GM12875 (cell line): ENCODE measurements at regions not wholly inside any gene's neighbourhood (a gene's known extent, or its start where the extent isn't known, plus 50 kb on each side); places are given as distances from the start of the nearest gene placed in this dataset.
"Not testable (repeated sequence)": the region's sequence is repeated elsewhere in the genome, so short reads cannot be mapped to it uniquely, and the experiment has no call there.

Source experiments
- H3K4me3 ChIP-seq: one replicate; pipeline ENCODE4 v1.5.1; 2011; ENCODE audit warnings: low read depth, low read length, control low read depth
- CTCF ChIP-seq: IDR thresholded peaks from 2 replicates; pipeline ENCODE4 v1.5.1; 2011; ENCODE audit warnings: low read depth, mild to moderate bottlenecking, control low read depth, inconsistent platforms, low read length, moderate library complexity, borderline replicate concordance; ENCODE audit not compliant: insufficient read depth

- no peak for TF ChIP-seq CTCF
- no peak overlapping the region for H3K4me3 ChIP-seq
Observed at GRCh38 chr3:137148917-137149316, 191.1 kb downstream of the IL20RB start.

- H3K4me3 ChIP-seq = no peak overlapping the region
- TF ChIP-seq CTCF = no peak
Observed at GRCh38 chr3:137150825-137151224, 193.0 kb downstream of the IL20RB start.

- H3K4me3 ChIP-seq = not testable (repeated sequence)
Observed at GRCh38 chr3:137153046-137153445, 195.3 kb downstream of the IL20RB start.

GRCh38 chr3:137163241-137163871 is 205.6 kb downstream of the IL20RB start:
- no peak for TF ChIP-seq CTCF
- no peak overlapping the region for H3K4me3 ChIP-seq

GRCh38 chr3:137163958-137164357 is 206.2 kb downstream of the IL20RB start:
- TF ChIP-seq CTCF = no peak
- H3K4me3 ChIP-seq = no peak overlapping the region

- no peak for TF ChIP-seq CTCF
- H3K4me3 ChIP-seq = no peak overlapping the region
Observed at GRCh38 chr3:137165117-137165806, 207.5 kb downstream of the IL20RB start.

GRCh38 chr3:137171834-137172603 is 214.2 kb downstream of the IL20RB start:
- H3K4me3 ChIP-seq = no peak overlapping the region

More at GRCh38 chr3:137171834-137172603, 214.2 kb downstream of the IL20RB start:
- TF ChIP-seq CTCF = no peak
